ENCODE measurements at regions not wholly inside any gene's neighbourhood (a gene's known extent, or its start where the extent isn't known, plus 50 kb on each side); places are given as distances from the start of the nearest gene placed in this dataset.
A peak's percentile ranks its signal among the peaks of the same experiment; 100 is the strongest.

DNA sequence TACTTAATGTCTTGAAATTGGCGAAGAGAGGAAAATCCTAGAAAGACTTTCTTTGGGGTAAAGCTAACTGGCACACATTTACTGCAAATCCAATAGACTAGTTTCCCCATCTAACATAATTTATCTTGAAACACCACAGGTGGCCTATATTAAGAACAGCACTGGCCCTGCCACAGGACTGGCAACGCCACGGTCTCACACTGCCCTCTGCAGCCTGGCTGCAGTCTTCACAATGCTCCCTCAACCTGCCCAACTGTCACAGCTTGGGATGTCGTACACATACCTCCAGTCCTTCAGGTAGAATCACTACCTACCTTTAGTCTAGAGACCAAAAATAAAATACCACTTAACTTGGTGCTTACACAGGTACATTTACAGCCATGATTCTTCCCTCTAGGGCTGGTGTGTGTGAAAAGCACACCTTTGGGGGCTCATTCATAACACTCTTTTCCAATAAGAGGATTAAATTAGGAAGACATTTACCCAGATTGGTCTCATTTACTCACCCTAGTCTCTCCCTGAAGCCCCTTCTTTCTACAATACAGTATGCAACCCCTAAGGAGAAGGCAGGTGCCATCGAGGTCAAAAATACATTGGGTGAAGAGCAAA lies 222.2 kb downstream of the C1D start (continued):
- TF ChIP-seq CBFB (IDR thresholded peaks at IDR 0.05; ENCODE audit: low read depth), result no peak
- peak; percentile 60 for TF ChIP-seq RAD21 (IDR thresholded peaks at IDR 0.05; ENCODE audit: insufficient read depth, low read depth, low read length)
- TF ChIP-seq, protein P1, sequence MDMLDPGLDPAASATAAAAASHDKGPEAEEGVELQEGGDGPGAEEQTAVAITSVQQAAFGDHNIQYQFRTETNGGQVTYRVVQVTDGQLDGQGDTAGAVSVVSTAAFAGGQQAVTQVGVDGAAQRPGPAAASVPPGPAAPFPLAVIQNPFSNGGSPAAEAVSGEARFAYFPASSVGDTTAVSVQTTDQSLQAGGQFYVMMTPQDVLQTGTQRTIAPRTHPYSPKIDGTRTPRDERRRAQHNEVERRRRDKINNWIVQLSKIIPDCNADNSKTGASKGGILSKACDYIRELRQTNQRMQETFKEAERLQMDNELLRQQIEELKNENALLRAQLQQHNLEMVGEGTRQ (IDR thresholded peaks at IDR 0.05; ENCODE audit: borderline replicate concordance, low read depth, low read length), result no peak
- TF ChIP-seq TAF1 (IDR thresholded peaks at IDR 0.05; ENCODE audit: borderline replicate concordance, low read depth, low read length), result no peak
- no peak for TF ChIP-seq POLR2AphosphoS2 (IDR thresholded peaks at IDR 0.05; ENCODE audit: low read depth, low read length)
- TF ChIP-seq DPF2 (IDR thresholded peaks at IDR 0.05), result no peak
- TF ChIP-seq, protein P2, sequence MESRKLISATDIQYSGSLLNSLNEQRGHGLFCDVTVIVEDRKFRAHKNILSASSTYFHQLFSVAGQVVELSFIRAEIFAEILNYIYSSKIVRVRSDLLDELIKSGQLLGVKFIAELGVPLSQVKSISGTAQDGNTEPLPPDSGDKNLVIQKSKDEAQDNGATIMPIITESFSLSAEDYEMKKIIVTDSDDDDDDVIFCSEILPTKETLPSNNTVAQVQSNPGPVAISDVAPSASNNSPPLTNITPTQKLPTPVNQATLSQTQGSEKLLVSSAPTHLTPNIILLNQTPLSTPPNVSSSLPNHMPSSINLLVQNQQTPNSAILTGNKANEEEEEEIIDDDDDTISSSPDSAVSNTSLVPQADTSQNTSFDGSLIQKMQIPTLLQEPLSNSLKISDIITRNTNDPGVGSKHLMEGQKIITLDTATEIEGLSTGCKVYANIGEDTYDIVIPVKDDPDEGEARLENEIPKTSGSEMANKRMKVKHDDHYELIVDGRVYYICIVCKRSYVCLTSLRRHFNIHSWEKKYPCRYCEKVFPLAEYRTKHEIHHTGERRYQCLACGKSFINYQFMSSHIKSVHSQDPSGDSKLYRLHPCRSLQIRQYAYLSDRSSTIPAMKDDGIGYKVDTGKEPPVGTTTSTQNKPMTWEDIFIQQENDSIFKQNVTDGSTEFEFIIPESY (IDR thresholded peaks at IDR 0.05), result no peak

DNA sequence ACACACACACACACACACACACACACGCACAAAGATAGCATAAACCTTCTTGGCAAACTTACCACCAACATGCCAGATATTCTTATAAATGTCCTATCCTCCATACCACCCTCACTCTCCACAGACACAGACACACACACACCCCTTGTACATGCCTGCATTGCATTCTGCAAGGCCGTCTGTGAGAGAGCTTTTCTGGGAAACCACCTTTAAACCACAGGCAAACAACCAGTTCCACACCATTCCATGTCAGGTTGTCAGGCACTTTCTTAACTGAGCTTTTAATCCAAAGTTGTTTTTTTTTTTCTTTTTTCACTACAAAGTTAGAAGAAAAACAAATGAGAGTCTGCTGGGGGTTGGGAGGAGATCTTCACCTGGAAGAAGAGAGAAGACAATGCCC lies 221.1 kb downstream of the C1D start:
- in situ Hi-C loops (cut with MboI) (loop anchor here (25.0 kb wide), 1 partner anchor 1404 kb away; the partner anchor contains the start of gene MEIS1), intact Hi-C loops (cut with micrococcal nuclease; ENCODE audit: unreplicated experiment) (loop anchor here (5.0 kb wide), 1 partner anchor 109 kb away; no protein-coding TSS in a partner anchor)
- no peak overlapping the region for H2AFZ ChIP-seq (ENCODE audit: control insufficient read depth, low read depth, low read length)
- H3K9ac ChIP-seq (ENCODE audit: control insufficient read depth, insufficient read depth, low read length), result no peak overlapping the region
- ChIA-PET SMC1A (ENCODE audit: uncharacterized antibody, unreplicated experiment) (interaction anchor here (0.8 to 1.5 kb wide), 2 partner anchors 38 to 564 kb away, joined by 3 to 4 read pairs; no protein-coding TSS in a partner anchor), RAD21 (ENCODE audit: unreplicated experiment) (interaction anchor here (1.1 kb wide), 1 partner anchor 190 kb away, joined by 3 read pairs; no protein-coding TSS in a partner anchor), CTCF (interaction anchor here (0.6 to 2.5 kb wide), 7 partner anchors 8 to 1829 kb away, joined by 3 to 8 read pairs (median 3); no protein-coding TSS in a partner anchor), POLR2A (no interaction called here)
- H3K79me2 ChIP-seq (ENCODE audit: control insufficient read depth, insufficient read depth, low read length), result no peaks in the 10 kb centered on the region
- ATAC-seq (no peak), FAIRE-seq (no peak), DNase-seq (ENCODE audit: low read depth, low spot score) (no peak)
- H3K4me3 ChIP-seq, result no peak overlapping the region
- no peaks in the 10 kb centered on the region for H4K20me1 ChIP-seq (ENCODE audit: control insufficient read depth, insufficient read depth)
- no peaks in the 10 kb centered on the region for H3K9me3 ChIP-seq (replicated peaks; ENCODE audit: control insufficient read depth, insufficient read depth, low read length)
- no peak overlapping the region for H3K4me2 ChIP-seq (ENCODE audit: control insufficient read depth, insufficient read depth)
- no TSS peak for BruUV-seq (replicated peaks)
- WGBS (ENCODE audit: insufficient coverage, insufficient replicate concordance, low lambda C conversion rate, missing lambda C conversion rate), result 0% methylated on average over 2 of the region's 2 CpGs
- H3K4me1 ChIP-seq (ENCODE audit: control insufficient read depth, insufficient read depth, low read length), result no peaks in the 10 kb centered on the region
- no peaks in the 10 kb centered on the region for H3K27me3 ChIP-seq (replicated peaks in 1 of 2; ENCODE audit: control insufficient read depth in 2 of 2, insufficient read depth in 2 of 2, low read length in 1 of 2)
- H3K27ac ChIP-seq (ENCODE audit: control insufficient read depth, insufficient read depth), result no peak overlapping the region
- H3K36me3 ChIP-seq (ENCODE audit: control insufficient read depth in 2 of 2, insufficient read depth in 2 of 2, low read length in 1 of 2), result no peaks in the 10 kb centered on the region
- TF ChIP-seq GATAD2B (conservative IDR thresholded peaks at IDR 0.05; ENCODE audit: low read depth) (no peak), LARP7 (IDR thresholded peaks at IDR 0.05) (no peak), EZH2 (IDR thresholded peaks at IDR 0.05; ENCODE audit: borderline replicate concordance, control insufficient read depth, low read depth, low read length) (no peak), TBL1XR1 (IDR thresholded peaks at IDR 0.05; ENCODE audit: low read depth, low read length) (no peak), SUZ12 (IDR thresholded peaks at IDR 0.05; ENCODE audit: unreplicated experiment) (no peak), SMC3 (IDR thresholded peaks at IDR 0.05; ENCODE audit: borderline replicate concordance, low read length) (no peak), CBFB (IDR thresholded peaks at IDR 0.05; ENCODE audit: low read depth) (no peak), NR2C1 (IDR thresholded peaks at IDR 0.05) (no peak), BHLHE40 (IDR thresholded peaks at IDR 0.05; ENCODE audit: borderline replicate concordance in 1 of 2, low read depth in 2 of 2, low read length in 1 of 2) (no peak), FOXM1 (IDR thresholded peaks at IDR 0.05; ENCODE audit: low read depth, low read length) (no peak)
- TF ChIP-seq, protein P3, sequence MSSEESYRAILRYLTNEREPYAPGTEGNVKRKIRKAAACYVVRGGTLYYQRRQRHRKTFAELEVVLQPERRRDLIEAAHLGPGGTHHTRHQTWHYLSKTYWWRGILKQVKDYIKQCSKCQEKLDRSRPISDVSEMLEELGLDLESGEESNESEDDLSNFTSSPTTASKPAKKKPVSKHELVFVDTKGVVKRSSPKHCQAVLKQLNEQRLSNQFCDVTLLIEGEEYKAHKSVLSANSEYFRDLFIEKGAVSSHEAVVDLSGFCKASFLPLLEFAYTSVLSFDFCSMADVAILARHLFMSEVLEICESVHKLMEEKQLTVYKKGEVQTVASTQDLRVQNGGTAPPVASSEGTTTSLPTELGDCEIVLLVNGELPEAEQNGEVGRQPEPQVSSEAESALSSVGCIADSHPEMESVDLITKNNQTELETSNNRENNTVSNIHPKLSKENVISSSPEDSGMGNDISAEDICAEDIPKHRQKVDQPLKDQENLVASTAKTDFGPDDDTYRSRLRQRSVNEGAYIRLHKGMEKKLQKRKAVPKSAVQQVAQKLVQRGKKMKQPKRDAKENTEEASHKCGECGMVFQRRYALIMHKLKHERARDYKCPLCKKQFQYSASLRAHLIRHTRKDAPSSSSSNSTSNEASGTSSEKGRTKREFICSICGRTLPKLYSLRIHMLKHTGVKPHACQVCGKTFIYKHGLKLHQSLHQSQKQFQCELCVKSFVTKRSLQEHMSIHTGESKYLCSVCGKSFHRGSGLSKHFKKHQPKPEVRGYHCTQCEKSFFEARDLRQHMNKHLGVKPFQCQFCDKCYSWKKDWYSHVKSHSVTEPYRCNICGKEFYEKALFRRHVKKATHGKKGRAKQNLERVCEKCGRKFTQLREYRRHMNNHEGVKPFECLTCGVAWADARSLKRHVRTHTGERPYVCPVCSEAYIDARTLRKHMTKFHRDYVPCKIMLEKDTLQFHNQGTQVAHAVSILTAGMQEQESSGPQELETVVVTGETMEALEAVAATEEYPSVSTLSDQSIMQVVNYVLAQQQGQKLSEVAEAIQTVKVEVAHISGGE (CRISPR knock-in tag; IDR thresholded peaks at IDR 0.05), result no peak

Data from GM12878 (cell line).